IMR-90 (cell line): ENCODE measurements at regions not wholly inside any gene's neighbourhood (a gene's known extent, or its start where the extent isn't known, plus 50 kb on each side); places are given as distances from the start of the nearest gene placed in this dataset.

Source experiments
- ATAC-seq: fragments of 200-7000 bp; cut with Tn5 transposase; 2 replicates; pipeline ENCODE4 v1.9.1; 2020; ENCODE audit warnings: low read depth, mild to moderate bottlenecking, moderate library complexity
- BruUV-seq: library from RNA; stranded (reverse); fragments of 400-500 nt; replicated peaks from 2 replicates; lab custom pipeline; 2021; lab: Mats Ljungman, UMichigan
- CTCF ChIA-PET: fragments of 300-600 bp; formaldehyde crosslinking; extraction: SDS; loops from one replicate; lab custom pipeline; 2021; ENCODE audit warnings: antibody characterized with exemption; lab: Yijun Ruan, JAX
- POLR2A ChIA-PET: fragments of 300-600 bp; sonication (Branson Sonifier 250); formaldehyde crosslinking; loops from one replicate; lab custom pipeline; 2022; ENCODE audit warnings: antibody characterized with exemption; ENCODE audit not compliant: unreplicated experiment; lab: Charles Lee
- DNase-seq: peaks from one replicate; pipeline ENCODE4 v3.0.0; 2013
- H2AFZ ChIP-seq: replicated peaks from 2 replicates; pipeline ENCODE3; 2013; ENCODE audit warnings: low read length, mild to moderate bottlenecking; ENCODE audit not compliant: poor library complexity
- H2AK5ac ChIP-seq: 2 replicates; pipeline ENCODE4 v1.6.1; 2013; ENCODE audit warnings: low read depth, low read length, inconsistent platforms
- H2AK9ac ChIP-seq: replicated peaks from 2 replicates; pipeline ENCODE3; 2013; ENCODE audit warnings: mild to moderate bottlenecking, low read depth, low read length, moderate library complexity; ENCODE audit not compliant: poor library complexity
- H2BK120ac ChIP-seq: 2 replicates; pipeline ENCODE4 v1.6.1; 2013; ENCODE audit warnings: low read depth, low read length, inconsistent platforms
- H2BK15ac ChIP-seq: 3 replicates; pipeline ENCODE4 v1.6.1; 2013; ENCODE audit warnings: low read depth, low read length, inconsistent platforms
- H2BK20ac ChIP-seq: 2 replicates; pipeline ENCODE4 v1.6.1; 2013; ENCODE audit warnings: low read depth, mild to moderate bottlenecking, inconsistent platforms, low read length, moderate library complexity
- H2BK5ac ChIP-seq: 2 replicates; pipeline ENCODE4 v1.6.1; 2013; ENCODE audit warnings: mild to moderate bottlenecking, low read depth, low read length, inconsistent platforms; ENCODE audit not compliant: poor library complexity, severe bottlenecking
- H3K14ac ChIP-seq: replicated peaks from 2 replicates; pipeline ENCODE4 v1.6.1; 2013; ENCODE audit warnings: low read depth, low read length, inconsistent platforms
- H3K18ac ChIP-seq: 2 replicates; pipeline ENCODE4 v1.6.1; 2013; ENCODE audit warnings: low read depth, low read length, control low read depth
- H3K23ac ChIP-seq: 2 replicates; pipeline ENCODE4 v1.6.1; 2013; ENCODE audit warnings: low read depth, low read length, inconsistent platforms
- H3K27ac ChIP-seq: 2 replicates; pipeline ENCODE4 v1.5.1; 2013; ENCODE audit warnings: mild to moderate bottlenecking, control low read depth, low read length; ENCODE audit not compliant: insufficient read depth
- H3K27me3 ChIP-seq: 2 replicates; pipeline ENCODE4 v1.6.1; 2013; ENCODE audit warnings: low read length; ENCODE audit not compliant: control insufficient read depth, insufficient read depth
- H3K36me3 ChIP-seq: 2 replicates; pipeline ENCODE4 v1.6.1; 2013; ENCODE audit warnings: low read length, mixed read lengths; ENCODE audit not compliant: control insufficient read depth, insufficient read depth
- H3K4ac ChIP-seq: 2 replicates; pipeline ENCODE4 v1.6.1; 2013; ENCODE audit warnings: low read depth, low read length, inconsistent platforms
- H3K4me1 ChIP-seq: 2 replicates; pipeline ENCODE4 v1.6.1; 2013; ENCODE audit warnings: low read length, mixed read lengths; ENCODE audit not compliant: control insufficient read depth, insufficient read depth
- H3K4me2 ChIP-seq: 2 replicates; pipeline ENCODE4 v1.6.1; 2013; ENCODE audit warnings: low read depth, mild to moderate bottlenecking, control low read depth, low read length, moderate library complexity
- H3K4me3 ChIP-seq: 2 replicates; pipeline ENCODE4 v1.5.1; 2013; ENCODE audit warnings: low read depth, mild to moderate bottlenecking, control low read depth, low read length, moderate library complexity; ENCODE audit not compliant: insufficient read depth
- H3K56ac ChIP-seq: 2 replicates; pipeline ENCODE4 v1.6.1; 2013; ENCODE audit warnings: low read length, inconsistent platforms; ENCODE audit not compliant: insufficient read depth; ENCODE audit errors: extremely low read depth
- H3K79me1 ChIP-seq, 2 experiments: 2 replicates each; pipeline ENCODE4 v1.6.1; 2013; ENCODE audit warnings: low read length in 2 of 2, inconsistent platforms in 1 of 2, low read depth in 1 of 2
- H3K9ac ChIP-seq: 2 replicates; pipeline ENCODE4 v1.6.1; 2013; ENCODE audit warnings: low read depth, low read length, control low read depth
- H3K9me1 ChIP-seq: 2 replicates; pipeline ENCODE4 v1.6.1; 2013; ENCODE audit warnings: low read length, inconsistent platforms; ENCODE audit not compliant: insufficient read depth
- H3K9me3 ChIP-seq: 2 replicates; pipeline ENCODE4 v1.6.1; 2013; ENCODE audit warnings: low read length; ENCODE audit not compliant: control insufficient read depth, insufficient read depth
- H4K20me1 ChIP-seq: 2 replicates; pipeline ENCODE4 v1.6.1; 2013; ENCODE audit warnings: low read length, inconsistent platforms; ENCODE audit not compliant: insufficient read depth
- H4K5ac ChIP-seq: 2 replicates; pipeline ENCODE4 v1.6.1; 2013; ENCODE audit warnings: mild to moderate bottlenecking, low read depth, low read length, control low read depth
- H4K8ac ChIP-seq, 2 experiments: 2 replicates each; pipeline ENCODE4 v1.6.1; 2013; ENCODE audit warnings: low read depth in 2 of 2, low read length in 2 of 2, control low read depth in 1 of 2, inconsistent platforms in 1 of 2
- H4K91ac ChIP-seq: 2 replicates; pipeline ENCODE4 v1.6.1; 2013; ENCODE audit warnings: low read depth, low read length, inconsistent platforms; ENCODE audit not compliant: insufficient read depth
- BHLHE40 ChIP-seq: fragments of 150-350 bp; IDR thresholded peaks from 2 replicates; pipeline ENCODE4 v1.6.1; 2016; ENCODE audit warnings: mild to moderate bottlenecking, low read depth, low read length
- CEBPB ChIP-seq: IDR thresholded peaks from 2 replicates; pipeline ENCODE4 v1.6.1; 2012; ENCODE audit warnings: low read depth, low read length, improper control_type of control experiment
- CHD1 ChIP-seq: IDR thresholded peaks from 2 replicates; pipeline ENCODE4 v1.6.1; 2012; ENCODE audit warnings: low read depth, low read length, improper control_type of control experiment
- CTCF ChIP-seq: conservative IDR thresholded peaks from 2 replicates; pipeline ENCODE4 v1.5.1; 2012; ENCODE audit warnings: mild to moderate bottlenecking, low read depth, low read length, improper control_type of control experiment
- FOS ChIP-seq: fragments of 150-350 bp; IDR thresholded peaks from 2 replicates; pipeline ENCODE4 v1.6.1; 2016; ENCODE audit warnings: low read depth, low read length
- MAFK ChIP-seq: IDR thresholded peaks from 2 replicates; pipeline ENCODE4 v1.6.1; 2012; ENCODE audit warnings: low read depth, low read length, improper control_type of control experiment
- MAZ ChIP-seq: IDR thresholded peaks from 2 replicates; pipeline ENCODE4 v1.6.1; 2012; ENCODE audit warnings: low read depth, mild to moderate bottlenecking, low read length, improper control_type of control experiment, moderate library complexity, borderline replicate concordance
- MXI1 ChIP-seq: IDR thresholded peaks from 2 replicates; pipeline ENCODE4 v1.6.1; 2012; ENCODE audit warnings: low read depth, mild to moderate bottlenecking, low read length, moderate library complexity, borderline replicate concordance
- NFE2L2 ChIP-seq: fragments of 150-350 bp; IDR thresholded peaks from 2 replicates; pipeline ENCODE4 v1.6.1; 2016; ENCODE audit warnings: low read depth, mild to moderate bottlenecking, low read length
- POLR2A ChIP-seq: IDR thresholded peaks from 2 replicates; pipeline ENCODE4 v1.6.1; 2012; ENCODE audit warnings: mild to moderate bottlenecking, low read depth, low read length
- RAD21 ChIP-seq: IDR thresholded peaks from 2 replicates; pipeline ENCODE4 v1.6.1; 2012; ENCODE audit warnings: low read length, improper control_type of control experiment
- RCOR1 ChIP-seq: IDR thresholded peaks from 2 replicates; pipeline ENCODE4 v1.6.1; 2012; ENCODE audit warnings: mild to moderate bottlenecking, low read length, improper control_type of control experiment; ENCODE audit not compliant: insufficient replicate concordance
- RFX5 ChIP-seq: IDR thresholded peaks from 2 replicates; pipeline ENCODE4 v1.8.0; 2012; ENCODE audit warnings: low read depth, mild to moderate bottlenecking, low read length, moderate library complexity
- SMC3 ChIP-seq: fragments of 150-350 bp; IDR thresholded peaks from 2 replicates; pipeline ENCODE4 v1.6.1; 2016; ENCODE audit warnings: low read depth, mild to moderate bottlenecking, antibody characterized with exemption, low read length, moderate library complexity
- whole genome bisulfite sequencing, 2 experiments: methylation state at CpG; one replicate each; pipeline versions ENCODE4 v1.1.5 to v1.1.7; 2013; ENCODE audit warnings: missing lambda C conversion rate in 2 of 2; ENCODE audit not compliant: insufficient read length in 1 of 2; ENCODE audit errors: extremely low coverage in 2 of 2; 5-methylcytosine and 5-hydroxymethylcytosine counted together
- dilution Hi-C: fragments of 300-500 bp; cut with HindIII; formaldehyde crosslinking; loops from one replicate; pipeline ENCODE4 v1.14.3; 2018; ENCODE audit warnings: low sequenced_read_pairs; ENCODE audit not compliant: unreplicated experiment
- in situ Hi-C: fragments of 300-500 bp; cut with MboI; formaldehyde crosslinking; loops from 3 replicates; pipeline ENCODE4 v1.14.3; 2019; ENCODE audit warnings: low sequenced_read_pairs, inconsistent platforms, mixed read lengths
- intact Hi-C: fragments of 100-400 bp; cut with micrococcal nuclease; formaldehyde crosslinking; loops from 2 replicates; pipeline ENCODE4 v1.10.0; 2022
- TF ChIP-seq, protein P1 (sequence below): fragments of 150-350 bp; IDR thresholded peaks from 2 replicates; pipeline ENCODE4 v1.6.1; 2016; ENCODE audit warnings: low read depth, mild to moderate bottlenecking, low read length, moderate library complexity, borderline replicate concordance
- TF ChIP-seq, protein P2 (sequence below): fragments of 150-350 bp; IDR thresholded peaks from 2 replicates; pipeline ENCODE4 v1.6.1; 2017; ENCODE audit warnings: mild to moderate bottlenecking, antibody characterized with exemption, low read length, low read depth

DNA sequence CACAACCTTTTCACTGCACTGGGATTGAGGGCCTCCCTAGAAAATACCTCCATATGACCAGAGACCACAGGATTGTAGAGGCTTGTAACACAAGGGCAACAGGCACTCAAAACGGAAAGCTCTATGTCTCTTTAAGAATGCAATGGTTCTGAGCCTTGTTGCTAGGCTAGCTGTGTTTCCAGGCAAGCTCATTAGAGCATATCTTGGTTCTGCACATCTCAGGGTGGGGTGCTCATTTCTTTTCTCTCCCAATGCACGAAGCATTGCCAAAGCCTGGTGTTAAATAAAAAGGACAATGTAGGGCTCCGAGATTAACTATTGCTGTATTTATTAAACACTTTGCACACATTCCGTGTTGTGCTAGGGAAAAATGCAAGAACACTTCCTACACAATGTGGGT is 315.9 kb downstream of the PRDM2 start:
- no peaks in the 10 kb centered on the region for H3K9me1 ChIP-seq
- no peak overlapping the region for H2AFZ ChIP-seq
- H2BK5ac ChIP-seq: no peak overlapping the region
- H4K20me1 ChIP-seq: no peaks in the 10 kb centered on the region
- H4K8ac ChIP-seq: no peak overlapping the region
- no CpG with 5 or more reads among the region's 4 CpGs for WGBS, 2 experiments
- H3K4me2 ChIP-seq: no peak overlapping the region
- no peak overlapping the region for H3K4me3 ChIP-seq
- DNase-seq (no peak), ATAC-seq (no peak)
- in situ Hi-C loops: no loop called here
- H3K56ac ChIP-seq: no peak overlapping the region
- H3K27ac ChIP-seq: no peak overlapping the region
- no peaks in the 10 kb centered on the region for H3K27me3 ChIP-seq
- intact Hi-C loops: no loop called here
- no peak overlapping the region for H3K14ac ChIP-seq
- no peak overlapping the region for H3K23ac ChIP-seq
- no peak overlapping the region for H2AK5ac ChIP-seq
- no peak overlapping the region for H4K91ac ChIP-seq
- H2BK15ac ChIP-seq: no peak overlapping the region
- H3K18ac ChIP-seq: no peak overlapping the region
- peaks cover 17% of the 10 kb centered on the region for H3K9me3 ChIP-seq
- TF ChIP-seq CHD1 (no peak), RCOR1 (no peak), POLR2A (no peak), CTCF (no peak), CEBPB (no peak), MAFK (no peak), NFE2L2 (no peak), MXI1 (no peak), BHLHE40 (no peak), RFX5 (no peak), MAZ (no peak), FOS (no peak), SMC3 (no peak), RAD21 (no peak)
- TF ChIP-seq, protein P1, sequence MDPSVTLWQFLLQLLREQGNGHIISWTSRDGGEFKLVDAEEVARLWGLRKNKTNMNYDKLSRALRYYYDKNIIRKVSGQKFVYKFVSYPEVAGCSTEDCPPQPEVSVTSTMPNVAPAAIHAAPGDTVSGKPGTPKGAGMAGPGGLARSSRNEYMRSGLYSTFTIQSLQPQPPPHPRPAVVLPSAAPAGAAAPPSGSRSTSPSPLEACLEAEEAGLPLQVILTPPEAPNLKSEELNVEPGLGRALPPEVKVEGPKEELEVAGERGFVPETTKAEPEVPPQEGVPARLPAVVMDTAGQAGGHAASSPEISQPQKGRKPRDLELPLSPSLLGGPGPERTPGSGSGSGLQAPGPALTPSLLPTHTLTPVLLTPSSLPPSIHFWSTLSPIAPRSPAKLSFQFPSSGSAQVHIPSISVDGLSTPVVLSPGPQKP: no peak
- TF ChIP-seq, protein P2, sequence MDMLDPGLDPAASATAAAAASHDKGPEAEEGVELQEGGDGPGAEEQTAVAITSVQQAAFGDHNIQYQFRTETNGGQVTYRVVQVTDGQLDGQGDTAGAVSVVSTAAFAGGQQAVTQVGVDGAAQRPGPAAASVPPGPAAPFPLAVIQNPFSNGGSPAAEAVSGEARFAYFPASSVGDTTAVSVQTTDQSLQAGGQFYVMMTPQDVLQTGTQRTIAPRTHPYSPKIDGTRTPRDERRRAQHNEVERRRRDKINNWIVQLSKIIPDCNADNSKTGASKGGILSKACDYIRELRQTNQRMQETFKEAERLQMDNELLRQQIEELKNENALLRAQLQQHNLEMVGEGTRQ: no peak
- POLR2A ChIA-PET: no interaction called here
- CTCF ChIA-PET: no interaction called here
- H2BK20ac ChIP-seq: no peak overlapping the region
- dilution Hi-C loops: no loop called here
- H3K36me3 ChIP-seq: no peaks in the 10 kb centered on the region
- no peak overlapping the region for H3K9ac ChIP-seq
- H3K4ac ChIP-seq: no peak overlapping the region
- no peaks in the 10 kb centered on the region for H3K4me1 ChIP-seq
- no peak overlapping the region for H4K5ac ChIP-seq
- H3K79me1 ChIP-seq: no peaks in the 10 kb centered on the region
- no TSS peak for BruUV-seq
- no peak overlapping the region for H2BK120ac ChIP-seq
- H2AK9ac ChIP-seq: no peak overlapping the region
